ENCODE measurements at regions not wholly inside any gene's neighbourhood (a gene's known extent, or its start where the extent isn't known, plus 50 kb on each side); places are given as distances from the start of the nearest gene placed in this dataset.

- TF ChIP-seq RAD21 (IDR thresholded peaks at IDR 0.05 in 1 of 2, conservative IDR thresholded peaks at IDR 0.05 in 1 of 2; ENCODE audit: low read depth in 2 of 2, low read length in 2 of 2) = no peak
- TF ChIP-seq CTCF (IDR thresholded peaks at IDR 0.05; ENCODE audit: control extremely low read depth in 1 of 3, insufficient read depth in 1 of 3, low read depth in 1 of 3, low read length in 3 of 3) = no peak
- no peak for TF ChIP-seq EZH2 (IDR thresholded peaks at IDR 0.05; ENCODE audit: low read depth, low read length, severe bottlenecking)
- no peak for TF ChIP-seq POLR2A (IDR thresholded peaks at IDR 0.05; ENCODE audit: control extremely low read depth in 1 of 2, low read depth in 2 of 2, low read length in 2 of 2)
- TF ChIP-seq ATF2 (IDR thresholded peaks at IDR 0.05; ENCODE audit: low read length) = no peak
- no peak for TF ChIP-seq EP300 (IDR thresholded peaks at IDR 0.05; ENCODE audit: borderline replicate concordance in 1 of 2, low read depth in 2 of 2, low read length in 2 of 2)
- TF ChIP-seq RBBP5 (IDR thresholded peaks at IDR 0.05; ENCODE audit: borderline replicate concordance, low read depth, low read length) = no peak
- TF ChIP-seq SP1 (IDR thresholded peaks at IDR 0.05; ENCODE audit: low read depth, low read length) = no peak
These were observed 56.8 kb upstream of the TMEM229A start for GRCh38 chr7:124089621-124090020.
